ENCODE measurements at regions not wholly inside any gene's neighbourhood (a gene's known extent, or its start where the extent isn't known, plus 50 kb on each side); places are given as distances from the start of the nearest gene placed in this dataset.
"Not testable (repeated sequence)": the region's sequence is repeated elsewhere in the genome, so short reads cannot be mapped to it uniquely, and the experiment has no call there.

DNA sequence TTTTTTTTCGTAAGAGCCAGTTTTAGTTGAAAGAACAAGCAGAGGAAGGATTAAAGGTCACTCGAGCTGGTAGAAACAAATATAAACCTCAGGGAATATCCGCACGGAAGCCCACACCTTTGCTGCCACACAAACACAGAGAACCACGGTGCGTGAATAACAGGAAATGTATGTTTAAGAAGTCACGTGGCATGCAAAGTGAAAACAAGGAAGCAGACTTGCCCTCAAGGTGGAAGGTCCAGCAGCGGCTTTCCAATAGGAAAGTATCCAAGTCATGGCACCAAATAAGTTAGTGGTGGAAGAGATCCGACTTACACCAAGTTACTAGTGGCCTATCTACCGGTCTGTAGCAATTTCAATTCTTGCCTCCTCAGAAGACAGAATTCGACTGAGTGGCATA, 215.5 kb downstream of the HHIP start:
- 73 to 81% (median 78%) methylated on average over 11 of the region's 11 CpGs for WGBS, 5 donors
- H3K36me3 ChIP-seq = no peaks in the 10 kb centered on the region

DNA sequence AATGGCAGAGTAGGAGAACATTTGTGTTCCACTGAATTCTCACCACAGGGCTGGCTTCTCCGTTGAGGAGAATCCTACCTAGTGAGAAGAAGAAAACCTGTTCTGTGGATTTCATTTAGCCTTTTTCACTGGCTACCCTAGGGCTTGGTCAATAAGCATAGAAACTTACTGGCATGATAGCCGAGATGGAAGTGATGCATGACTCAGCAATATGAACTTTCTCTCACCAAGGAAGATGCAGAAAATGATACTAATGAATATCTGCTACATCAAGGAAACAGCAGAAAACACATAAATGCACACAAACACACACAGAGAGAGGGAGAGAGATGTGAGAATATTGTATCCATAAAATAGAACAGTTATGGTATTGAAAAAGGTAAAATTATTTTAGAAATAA, 216.3 kb downstream of the HHIP start:
- TF ChIP-seq POLR2A (IDR thresholded peaks at IDR 0.05) (no peak), EP300 (IDR thresholded peaks at IDR 0.05) (no peak), POLR2AphosphoS5 (IDR thresholded peaks at IDR 0.05) (no peak)
- TF ChIP-seq, protein P1, sequence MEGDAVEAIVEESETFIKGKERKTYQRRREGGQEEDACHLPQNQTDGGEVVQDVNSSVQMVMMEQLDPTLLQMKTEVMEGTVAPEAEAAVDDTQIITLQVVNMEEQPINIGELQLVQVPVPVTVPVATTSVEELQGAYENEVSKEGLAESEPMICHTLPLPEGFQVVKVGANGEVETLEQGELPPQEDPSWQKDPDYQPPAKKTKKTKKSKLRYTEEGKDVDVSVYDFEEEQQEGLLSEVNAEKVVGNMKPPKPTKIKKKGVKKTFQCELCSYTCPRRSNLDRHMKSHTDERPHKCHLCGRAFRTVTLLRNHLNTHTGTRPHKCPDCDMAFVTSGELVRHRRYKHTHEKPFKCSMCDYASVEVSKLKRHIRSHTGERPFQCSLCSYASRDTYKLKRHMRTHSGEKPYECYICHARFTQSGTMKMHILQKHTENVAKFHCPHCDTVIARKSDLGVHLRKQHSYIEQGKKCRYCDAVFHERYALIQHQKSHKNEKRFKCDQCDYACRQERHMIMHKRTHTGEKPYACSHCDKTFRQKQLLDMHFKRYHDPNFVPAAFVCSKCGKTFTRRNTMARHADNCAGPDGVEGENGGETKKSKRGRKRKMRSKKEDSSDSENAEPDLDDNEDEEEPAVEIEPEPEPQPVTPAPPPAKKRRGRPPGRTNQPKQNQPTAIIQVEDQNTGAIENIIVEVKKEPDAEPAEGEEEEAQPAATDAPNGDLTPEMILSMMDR (IDR thresholded peaks at IDR 0.05) = no peak
- intact Hi-C loops (cut with DNase I; ENCODE audit: low total_unique reads) = no loop called here
- Histone ChIP-seq H3K9me3 (peaks cover 0 to 41% (median 19%) of the 10 kb centered on the region in 4 donors), H3K36me3 (no peaks in the 10 kb centered on the region), H3K4me3 (no peak overlapping the region), H3K27ac (no peak overlapping the region), H3K27me3 (no peaks in the 10 kb centered on the region), H3K4me1 (no peaks in the 10 kb centered on the region)
- WGBS, 5 donors = 77 to 90% (median 80%) methylated on average over 2 of the region's 2 CpGs
- DNase-seq = no peak

More for the DNA sequence above, 215.5 kb downstream of the HHIP start:
- Histone ChIP-seq H3K27ac (no peak overlapping the region), H3K4me1 (no peaks in the 10 kb centered on the region), H3K9me3 (peaks cover 0 to 36% (median 13%) of the 10 kb centered on the region in 4 donors), H3K4me3 (no peak overlapping the region), H3K27me3 (no peaks in the 10 kb centered on the region)
- no peak for TF ChIP-seq POLR2AphosphoS5 (IDR thresholded peaks at IDR 0.05)
- TF ChIP-seq, protein P1 (IDR thresholded peaks at IDR 0.05) = no peak
- TF ChIP-seq EP300 (IDR thresholded peaks at IDR 0.05) = no peak
- TF ChIP-seq POLR2A (IDR thresholded peaks at IDR 0.05) = no peak
- DNase-seq = peak in 1 of 2 donors; percentile 2
- intact Hi-C loops (cut with DNase I; ENCODE audit: low total_unique reads) = no loop called here

DNA sequence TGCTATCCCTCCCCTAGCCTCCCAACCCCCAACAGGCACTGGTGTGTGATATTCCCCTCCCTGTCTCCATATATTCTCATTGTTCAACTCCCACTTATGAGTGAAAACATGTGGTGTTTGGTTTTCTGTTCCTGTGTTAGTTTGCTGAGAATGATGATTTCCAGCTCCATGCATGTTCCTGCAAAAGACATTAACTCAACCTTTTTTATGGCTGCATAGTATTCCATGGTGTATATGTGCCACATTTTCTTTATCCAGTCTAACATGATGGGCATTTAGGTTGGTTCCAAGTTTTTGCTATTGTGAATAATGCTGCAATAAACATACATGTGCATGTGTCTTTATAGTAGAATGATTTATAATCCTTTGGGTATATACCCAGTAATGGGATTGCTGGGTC, 218.9 kb downstream of the HHIP start:
- H3K36me3 ChIP-seq; H3K4me3 ChIP-seq; H3K4me1 ChIP-seq; H3K27ac ChIP-seq; DNase-seq; intact Hi-C loops (cut with DNase I; ENCODE audit: low total_unique reads); H3K27me3 ChIP-seq: not testable (repeated sequence)
- H3K9me3 ChIP-seq = peaks cover 0 to 41% (median 14%) of the 10 kb centered on the region in 4 donors

DNA sequence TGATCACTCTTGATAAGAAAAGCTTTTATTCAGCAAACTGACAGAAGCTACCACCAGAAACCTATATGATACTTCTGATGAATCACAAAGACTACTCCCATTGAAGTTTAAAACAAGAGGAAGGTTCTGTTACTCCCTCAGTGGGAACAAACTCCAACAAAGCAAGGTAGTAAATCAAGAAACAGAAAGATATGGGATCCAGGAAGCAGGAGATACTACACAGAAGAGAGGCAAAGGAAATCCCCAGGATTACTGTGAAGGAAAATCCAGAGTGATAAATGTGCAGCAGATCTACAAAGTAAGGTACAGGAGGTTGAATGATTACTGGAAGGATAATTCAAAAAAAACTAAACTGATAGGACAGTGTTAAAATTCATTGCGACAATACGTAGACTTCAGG, 222.4 kb downstream of the HHIP start:
- WGBS, 5 donors = 65 to 83% (median 78%) methylated on average over 2 of the region's 2 CpGs
- Histone ChIP-seq H3K4me1 (no peaks in the 10 kb centered on the region), H3K36me3 (no peaks in the 10 kb centered on the region), H3K27ac (no peak overlapping the region), H3K4me3 (no peak overlapping the region), H3K27me3 (no peaks in the 10 kb centered on the region), H3K9me3 (peaks cover 0 to 31% (median 13%) of the 10 kb centered on the region in 4 donors)
- intact Hi-C loops (cut with DNase I; ENCODE audit: low total_unique reads) = no loop called here
- DNase-seq = no peak
- TF ChIP-seq POLR2AphosphoS5 (IDR thresholded peaks at IDR 0.05) = no peak
- TF ChIP-seq POLR2A (IDR thresholded peaks at IDR 0.05) = no peak
- TF ChIP-seq, protein P1 (IDR thresholded peaks at IDR 0.05) = no peak
- TF ChIP-seq EP300 (IDR thresholded peaks at IDR 0.05) = no peak

DNA sequence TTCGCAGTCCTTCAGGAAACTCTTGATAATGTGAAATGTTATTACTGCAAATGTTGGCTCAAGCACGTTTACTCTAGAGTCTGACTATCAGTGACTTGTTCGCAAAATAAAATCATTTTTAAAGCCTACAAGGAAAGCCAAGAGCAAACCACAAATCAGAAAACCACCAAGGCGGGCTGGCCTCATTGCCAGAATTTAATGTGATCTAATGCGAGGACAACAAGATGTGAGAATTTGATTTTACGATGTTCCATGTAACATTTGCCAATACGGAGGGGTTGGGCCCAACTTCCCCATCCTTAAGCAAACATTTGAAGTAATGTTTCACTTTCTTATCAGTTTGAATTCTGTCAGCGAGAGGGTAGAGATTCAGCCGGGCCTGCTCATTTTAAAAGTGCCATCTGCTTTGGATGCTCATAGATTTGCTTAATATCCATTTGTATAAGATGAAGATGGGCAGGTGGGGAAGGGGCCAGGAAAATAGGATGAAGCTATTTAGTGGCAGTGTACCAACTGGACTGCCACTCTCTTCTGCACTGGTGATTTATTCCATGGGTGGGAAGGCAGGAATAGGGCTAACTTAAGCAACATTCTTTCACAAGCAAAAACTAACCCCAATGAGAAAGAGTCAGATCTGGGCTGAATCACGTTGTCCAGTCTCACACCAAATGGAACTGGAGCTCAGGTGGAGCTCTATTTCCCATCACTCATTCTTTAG, 225.3 kb downstream of the ANAPC10 start:
- Histone ChIP-seq H3K4me3 (no peak overlapping the region), H3K4me1 (no peaks in the 10 kb centered on the region), H3K36me3 (no peaks in the 10 kb centered on the region), H3K27ac (no peak overlapping the region), H3K9me3 (no peaks in the 10 kb centered on the region), H3K27me3 (no peaks in the 10 kb centered on the region)
- intact Hi-C loops (cut with DNase I; ENCODE audit: low total_unique reads) = no loop called here
- WGBS, 5 donors = 45 to 55% (median 48%) methylated on average over 10 of the region's 10 CpGs
- TF ChIP-seq POLR2AphosphoS5 (IDR thresholded peaks at IDR 0.05) (no peak), EP300 (IDR thresholded peaks at IDR 0.05) (no peak), POLR2A (IDR thresholded peaks at IDR 0.05) (no peak)
- TF ChIP-seq, protein P1 (IDR thresholded peaks at IDR 0.05) = no peak
- peak in 1 of 2 donors; percentile 11 for DNase-seq

All from stomach (tissue), 8 donors.